SU-DHL-6 (cell line): ENCODE measurements at regions not wholly inside any gene's neighbourhood (a gene's known extent, or its start where the extent isn't known, plus 50 kb on each side); places are given as distances from the start of the nearest gene placed in this dataset.
A peak's percentile ranks its signal among the peaks of the same experiment; 100 is the strongest.

Experiments
- H2AFZ ChIP-seq: fragments of 200-600 bp; sonication (generic); 2 replicates; pipeline ENCODE4 v1.6.1; 2014; ENCODE audit warnings: low read depth, mild to moderate bottlenecking, moderate library complexity, mixed read lengths, antibody characterized with exemption, low read length; ENCODE audit not compliant: severe bottlenecking
- H3F3A ChIP-seq: fragments of 200-600 bp; shearing (Covaris generic); 2 replicates; pipeline ENCODE4 v1.6.0; 2016; ENCODE audit warnings: antibody characterized with exemption, mild to moderate bottlenecking; ENCODE audit not compliant: insufficient read depth
- H3K27ac ChIP-seq: fragments of 200-600 bp; sonication (generic); 2 replicates; pipeline ENCODE4 v1.5.1; 2016; ENCODE audit warnings: low read depth, mild to moderate bottlenecking, low read length, moderate library complexity, mixed read lengths
- H3K27me3 ChIP-seq: fragments of 200-600 bp; sonication (generic), shearing (Covaris generic); 2 replicates; pipeline ENCODE4 v1.6.0; 2014; ENCODE audit warnings: mild to moderate bottlenecking, low read length
- H3K36me3 ChIP-seq: fragments of 200-600 bp; sonication (generic); 2 replicates; pipeline ENCODE4 v1.6.1; 2014; ENCODE audit warnings: mild to moderate bottlenecking, low read length, mixed read lengths
- H3K4me2 ChIP-seq: fragments of 300-600, 200-600 bp; shearing (Covaris generic), sonication (generic); 2 replicates; pipeline ENCODE4 v1.6.0; 2014; ENCODE audit warnings: low read length, low read depth, mild to moderate bottlenecking; ENCODE audit not compliant: poor library complexity, severe bottlenecking
- H3K4me3 ChIP-seq: fragments of 200-600 bp; sonication (generic); 2 replicates; pipeline ENCODE4 v1.5.1; 2014; ENCODE audit warnings: antibody characterized with exemption, low read length, mild to moderate bottlenecking, mixed read lengths; ENCODE audit not compliant: insufficient read depth, poor library complexity, severe bottlenecking
- H3K79me2 ChIP-seq: fragments of 200-600 bp; sonication (generic); 2 replicates; pipeline ENCODE4 v1.6.1; 2014; ENCODE audit warnings: mild to moderate bottlenecking, low read length, moderate library complexity; ENCODE audit not compliant: insufficient read depth
- H3K9ac ChIP-seq: fragments of 200-600 bp; sonication (generic); 2 replicates; pipeline ENCODE4 v1.7.0; 2014; ENCODE audit warnings: mild to moderate bottlenecking, low read length
- H3K9me2 ChIP-seq: fragments of 200-600 bp; sonication (generic); replicated peaks from 2 replicates; pipeline ENCODE4 v1.6.1; 2014; ENCODE audit warnings: low read length; ENCODE audit not compliant: insufficient read depth
- H3K9me3 ChIP-seq: fragments of 200-600 bp; sonication (generic); 2 replicates; pipeline ENCODE4 v1.6.1; 2014; ENCODE audit warnings: low read length, mixed read lengths; ENCODE audit not compliant: insufficient read depth
- H4K20me1 ChIP-seq: fragments of 200-600 bp; sonication (generic); 2 replicates; pipeline ENCODE4 v1.6.1; 2014; ENCODE audit warnings: low read depth, mild to moderate bottlenecking, antibody characterized with exemption, low read length, moderate library complexity, mixed read lengths
- CTCF ChIP-seq: fragments of 200-600 bp; sonication (generic); IDR thresholded peaks from one replicate; pipeline ENCODE4 v1.5.1; 2017; ENCODE audit warnings: antibody characterized with exemption, mild to moderate bottlenecking, low read length, moderate library complexity; ENCODE audit not compliant: insufficient read depth, poor library complexity, severe bottlenecking
- EZH2phosphoT487 ChIP-seq: fragments of 200-600 bp; sonication (generic), shearing (Covaris generic); conservative IDR thresholded peaks from 2 replicates; pipeline ENCODE4 v1.6.1; 2018; ENCODE audit warnings: mild to moderate bottlenecking, antibody characterized with exemption, low read length, moderate library complexity, mixed read lengths

- H4K20me1 ChIP-seq = no peaks in the 10 kb centered on the region
- no peaks in the 10 kb centered on the region for H3K36me3 ChIP-seq
- peak overlapping the region; percentile 68 for H2AFZ ChIP-seq
- H3K79me2 ChIP-seq = no peaks in the 10 kb centered on the region
- H3K9me2 ChIP-seq = no peaks in the 10 kb centered on the region
- H3K9me3 ChIP-seq = no peaks in the 10 kb centered on the region
- H3K4me3 ChIP-seq = no peak overlapping the region
- TF ChIP-seq CTCF = no peak
- TF ChIP-seq EZH2phosphoT487 = no peak
- H3K27me3 ChIP-seq = no peaks in the 10 kb centered on the region
- H3K4me2 ChIP-seq = peak overlapping the region; percentile 30
- H3K27ac ChIP-seq = peak overlapping the region; percentile 20
- no peaks in the 10 kb centered on the region; the same call in 1 of the 2 replicates for H3F3A ChIP-seq
- no peak overlapping the region for H3K9ac ChIP-seq
These were observed 186.7 kb downstream of the NFKBIZ start for GRCh38 chr3:102036017-102036416.

GRCh38 chr3:102036472-102036871 lies 187.2 kb downstream of the NFKBIZ start:
- no peaks in the 10 kb centered on the region for H4K20me1 ChIP-seq
- H3K4me3 ChIP-seq = no peak overlapping the region
- H3F3A ChIP-seq = no peaks in the 10 kb centered on the region; the same call in 1 of the 2 replicates
- no peaks in the 10 kb centered on the region for H3K79me2 ChIP-seq
- TF ChIP-seq CTCF (no peak), EZH2phosphoT487 (no peak)
- no peak overlapping the region for H3K9ac ChIP-seq
- no peaks in the 10 kb centered on the region for H3K9me2 ChIP-seq
- peak overlapping the region; percentile 68 for H2AFZ ChIP-seq
- H3K36me3 ChIP-seq = no peaks in the 10 kb centered on the region
- H3K9me3 ChIP-seq = no peaks in the 10 kb centered on the region
- peak overlapping the region; percentile 20; the same call in 1 of the 2 replicates for H3K27ac ChIP-seq
- H3K27me3 ChIP-seq = no peaks in the 10 kb centered on the region
- H3K4me2 ChIP-seq = peak overlapping the region; percentile 30

GRCh38 chr3:102037209-102037608 lies 187.9 kb downstream of the NFKBIZ start:
- Histone ChIP-seq H3K9ac (no peak overlapping the region), H2AFZ (no peak overlapping the region)

More at GRCh38 chr3:102037209-102037608, 187.9 kb downstream of the NFKBIZ start:
- H3K27ac ChIP-seq = peak overlapping the region; percentile 93; the same call in 1 of the 2 replicates
- H3K4me3 ChIP-seq = no peak overlapping the region
- no peak for TF ChIP-seq EZH2phosphoT487
- TF ChIP-seq CTCF = no peak
- H3K36me3 ChIP-seq = no peaks in the 10 kb centered on the region
- no peaks in the 10 kb centered on the region for H3K9me2 ChIP-seq
- no peaks in the 10 kb centered on the region for H3K79me2 ChIP-seq
- H3K27me3 ChIP-seq = no peaks in the 10 kb centered on the region
- H3K4me2 ChIP-seq = no peak overlapping the region
- H3F3A ChIP-seq = no peaks in the 10 kb centered on the region; the same call in 1 of the 2 replicates
- no peaks in the 10 kb centered on the region for H3K9me3 ChIP-seq
- H4K20me1 ChIP-seq = no peaks in the 10 kb centered on the region
